ENCODE measurements at regions not wholly inside any gene's neighbourhood (a gene's known extent, or its start where the extent isn't known, plus 50 kb on each side); places are given as distances from the start of the nearest gene placed in this dataset.
"Not testable (repeated sequence)": the region's sequence is repeated elsewhere in the genome, so short reads cannot be mapped to it uniquely, and the experiment has no call there.

- TF ChIP-seq CTCF (conservative IDR thresholded peaks at IDR 0.05); ZFX (IDR thresholded peaks at IDR 0.05): not testable (repeated sequence)
Measured at GRCh38 chr13:87336346-87336889, 334.8 kb upstream of the SLITRK5 start.
